ENCODE measurements at regions not wholly inside any gene's neighbourhood (a gene's known extent, or its start where the extent isn't known, plus 50 kb on each side); places are given as distances from the start of the nearest gene placed in this dataset.

GRCh38 chr10:28354511-28354910, 51.6 kb upstream of the MPP7 start:
- Histone ChIP-seq H3K79me2 (ENCODE audit: control insufficient read depth, insufficient read depth, low read length) (no peaks in the 10 kb centered on the region), H3K4me1 (ENCODE audit: control insufficient read depth, extremely low read depth, insufficient read depth, low read length) (no peaks in the 10 kb centered on the region), H2AFZ (ENCODE audit: low read depth, low read length) (no peak overlapping the region), H3K4me2 (ENCODE audit: insufficient read depth, low read length) (no peak overlapping the region), H4K20me1 (replicated peaks; ENCODE audit: control insufficient read depth, extremely low read depth, insufficient read depth, low read length) (no peaks in the 10 kb centered on the region), H3K4me3 (replicated peaks in 1 of 3; ENCODE audit: insufficient read depth in 1 of 3, low read depth in 1 of 3, low read length in 3 of 3) (no peak overlapping the region), H3K27me3 (ENCODE audit: control insufficient read depth in 2 of 2, insufficient read depth in 2 of 2, low read length in 2 of 2) (no peaks in the 10 kb centered on the region), H3K9ac (replicated peaks; ENCODE audit: extremely low read depth, insufficient read depth, low read length) (no peak overlapping the region), H3K9me1 (replicated peaks; ENCODE audit: control insufficient read depth, extremely low read depth, insufficient read depth, low read length) (no peaks in the 10 kb centered on the region), H3K9me3 (replicated peaks; ENCODE audit: control insufficient read depth, insufficient read depth, low read length) (no peaks in the 10 kb centered on the region), H3K36me3 (ENCODE audit: control insufficient read depth in 2 of 2, extremely low read depth in 1 of 2, insufficient read depth in 2 of 2, low read length in 2 of 2) (no peaks in the 10 kb centered on the region), H3K27ac (ENCODE audit: insufficient read depth, low read depth, low read length) (no peak overlapping the region)
- no peak for TF ChIP-seq MAX (IDR thresholded peaks at IDR 0.05; ENCODE audit: insufficient read depth, insufficient read length)
- TF ChIP-seq POLR2AphosphoS5 (IDR thresholded peaks at IDR 0.05; ENCODE audit: insufficient read depth, low read depth, low read length) = no peak
- TF ChIP-seq FOS (IDR thresholded peaks at IDR 0.05; ENCODE audit: borderline replicate concordance, insufficient read depth, low read length) = no peak
- no peak for TF ChIP-seq CTCF (IDR thresholded peaks at IDR 0.05; ENCODE audit: extremely low read depth in 1 of 2, insufficient read depth in 1 of 2, low read depth in 1 of 2, low read length in 2 of 2)
- no peak for TF ChIP-seq POLR2A (IDR thresholded peaks at IDR 0.05; ENCODE audit: low read depth, low read length)
- no peak for TF ChIP-seq MYC (IDR thresholded peaks at IDR 0.05; ENCODE audit: low read depth, low read length)
- DNase-seq (ENCODE audit: low read depth, low spot score) (no peak), FAIRE-seq (no peak)
- CTCF ChIA-PET = interaction anchor here (1.2 kb wide), 1 partner anchor 14 kb away, joined by 3 read pairs; no protein-coding TSS in a partner anchor
- intact Hi-C loops (cut with micrococcal nuclease) (no loop called here), dilution Hi-C loops (cut with MboI; ENCODE audit: extremely low pct_ligation_motif_present, low sequenced_read_pairs) (no loop called here)
- BruUV-seq (replicated peaks) = no TSS peak
- POLR2A ChIA-PET = no interaction called here

- dilution Hi-C loops (cut with MboI; ENCODE audit: extremely low pct_ligation_motif_present, low sequenced_read_pairs) (no loop called here), intact Hi-C loops (cut with micrococcal nuclease) (no loop called here)
- ChIA-PET CTCF (interaction anchor here (1.2 to 1.4 kb wide), 2 partner anchors 15 to 38 kb away, joined by 3 read pairs; no protein-coding TSS in a partner anchor), POLR2A (no interaction called here)
- Histone ChIP-seq H3K36me3 (ENCODE audit: control insufficient read depth in 2 of 2, extremely low read depth in 1 of 2, insufficient read depth in 2 of 2, low read length in 2 of 2) (no peaks in the 10 kb centered on the region), H3K27ac (ENCODE audit: insufficient read depth, low read depth, low read length) (no peak overlapping the region), H2AFZ (ENCODE audit: low read depth, low read length) (no peak overlapping the region), H3K4me3 (replicated peaks in 1 of 3; ENCODE audit: insufficient read depth in 1 of 3, low read depth in 1 of 3, low read length in 3 of 3) (no peak overlapping the region), H3K9me1 (replicated peaks; ENCODE audit: control insufficient read depth, extremely low read depth, insufficient read depth, low read length) (no peaks in the 10 kb centered on the region), H3K79me2 (ENCODE audit: control insufficient read depth, insufficient read depth, low read length) (no peaks in the 10 kb centered on the region), H3K27me3 (ENCODE audit: control insufficient read depth in 2 of 2, insufficient read depth in 2 of 2, low read length in 2 of 2) (no peaks in the 10 kb centered on the region), H3K9ac (replicated peaks; ENCODE audit: extremely low read depth, insufficient read depth, low read length) (no peak overlapping the region), H3K4me2 (ENCODE audit: insufficient read depth, low read length) (no peak overlapping the region), H3K4me1 (ENCODE audit: control insufficient read depth, extremely low read depth, insufficient read depth, low read length) (no peaks in the 10 kb centered on the region), H4K20me1 (replicated peaks; ENCODE audit: control insufficient read depth, extremely low read depth, insufficient read depth, low read length) (no peaks in the 10 kb centered on the region), H3K9me3 (replicated peaks; ENCODE audit: control insufficient read depth, insufficient read depth, low read length) (no peaks in the 10 kb centered on the region)
- BruUV-seq (replicated peaks) = no TSS peak
- no peak for TF ChIP-seq MYC (IDR thresholded peaks at IDR 0.05; ENCODE audit: low read depth, low read length)
- TF ChIP-seq EZH2 (IDR thresholded peaks at IDR 0.05; ENCODE audit: borderline replicate concordance, low read depth, low read length, severe bottlenecking) = no peak
- TF ChIP-seq JUN (IDR thresholded peaks at IDR 0.05; ENCODE audit: borderline replicate concordance, insufficient read depth, insufficient read length, low read depth) = no peak
- no peak for TF ChIP-seq POLR2A (IDR thresholded peaks at IDR 0.05; ENCODE audit: low read depth, low read length)
- TF ChIP-seq CTCF (IDR thresholded peaks at IDR 0.05; ENCODE audit: extremely low read depth in 1 of 2, insufficient read depth in 1 of 2, low read depth in 1 of 2, low read length in 2 of 2) = no peak
- TF ChIP-seq FOS (IDR thresholded peaks at IDR 0.05; ENCODE audit: borderline replicate concordance, insufficient read depth, low read length) = no peak
- TF ChIP-seq MAX (IDR thresholded peaks at IDR 0.05; ENCODE audit: insufficient read depth, insufficient read length) = no peak
- TF ChIP-seq POLR2AphosphoS5 (IDR thresholded peaks at IDR 0.05; ENCODE audit: insufficient read depth, low read depth, low read length) = no peak
- TF ChIP-seq GATA2 (IDR thresholded peaks at IDR 0.05; ENCODE audit: insufficient read depth, insufficient read length, low read depth, low read length) = no peak
- FAIRE-seq (no peak), DNase-seq (ENCODE audit: low read depth, low spot score) (no peak)
Observed at GRCh38 chr10:28355376-28355775, 52.5 kb upstream of the MPP7 start.
